GM18511 (cell line): ENCODE measurements at regions not wholly inside any gene's neighbourhood (a gene's known extent, or its start where the extent isn't known, plus 50 kb on each side); places are given as distances from the start of the nearest gene placed in this dataset.

Source experiments
- ATAC-seq: cut with Tn5 transposase; IDR thresholded peaks from one replicate; pipeline ENCODE4 v1.9.1; 2021; ENCODE audit warnings: mild to moderate bottlenecking, moderate library complexity; ENCODE audit not compliant: unreplicated experiment

GRCh38 chr9:105828171-105828570, 133.8 kb downstream of the TMEM38B start:
- ATAC-seq = no peak

- no peak for ATAC-seq
Measured at GRCh38 chr9:105828596-105829213, 134.4 kb downstream of the TMEM38B start.

DNA sequence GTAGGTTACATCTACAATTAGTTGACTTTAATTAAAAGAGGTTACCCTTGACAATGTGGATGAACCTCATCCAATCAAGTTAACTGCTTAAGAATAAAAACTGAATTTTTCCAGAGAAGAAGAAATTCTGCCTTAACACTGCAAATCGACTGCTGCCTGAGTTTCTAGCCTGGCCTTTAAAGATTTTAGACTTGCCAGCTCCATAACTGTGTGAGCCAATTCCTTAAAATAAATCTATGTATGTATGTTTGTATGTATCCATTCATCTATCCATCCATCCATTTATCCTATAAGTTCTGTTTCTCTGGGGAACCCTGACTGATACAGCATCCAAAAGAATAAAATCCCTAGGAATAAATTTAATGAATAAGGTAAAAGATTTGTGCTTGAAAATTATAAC, 136.1 kb downstream of the TMEM38B start:
- no peak for ATAC-seq

DNA sequence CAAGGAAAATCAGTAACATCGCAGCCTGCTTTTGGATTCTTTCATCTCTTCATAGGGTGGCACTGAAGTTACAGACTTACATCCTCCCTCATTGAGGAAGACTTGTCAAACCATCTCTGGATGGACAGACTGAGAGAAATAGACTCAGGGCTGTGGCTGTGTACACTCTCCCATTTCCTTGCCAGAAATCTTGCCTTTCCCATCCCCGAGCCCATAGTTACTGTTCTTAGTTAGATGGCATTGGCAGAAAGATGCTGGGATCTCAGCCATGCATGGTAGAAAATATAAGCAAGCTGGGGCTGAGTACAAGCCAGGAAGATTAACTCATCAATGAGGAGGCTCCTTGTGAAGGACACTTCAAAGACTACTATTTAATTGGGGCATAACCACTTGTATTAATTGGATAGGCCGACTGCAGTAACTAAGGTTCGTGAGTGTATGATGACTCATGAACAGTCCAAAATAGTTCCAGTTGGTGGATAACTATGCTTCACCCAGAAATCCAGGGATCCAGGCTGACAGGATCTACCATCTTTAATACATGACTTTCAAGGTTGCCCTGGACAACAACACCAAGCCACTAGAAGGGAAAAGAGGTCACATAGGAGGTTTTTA, 137.9 kb downstream of the TMEM38B start:
- ATAC-seq = no peak

GRCh38 chr9:105833271-105833975, 139.1 kb downstream of the TMEM38B start:
- no peak for ATAC-seq

GRCh38 chr9:105834404-105834803, 140.1 kb downstream of the TMEM38B start:
- no peak for ATAC-seq

GRCh38 chr9:105835721-105836120, 141.4 kb downstream of the TMEM38B start:
- ATAC-seq = no peak

DNA sequence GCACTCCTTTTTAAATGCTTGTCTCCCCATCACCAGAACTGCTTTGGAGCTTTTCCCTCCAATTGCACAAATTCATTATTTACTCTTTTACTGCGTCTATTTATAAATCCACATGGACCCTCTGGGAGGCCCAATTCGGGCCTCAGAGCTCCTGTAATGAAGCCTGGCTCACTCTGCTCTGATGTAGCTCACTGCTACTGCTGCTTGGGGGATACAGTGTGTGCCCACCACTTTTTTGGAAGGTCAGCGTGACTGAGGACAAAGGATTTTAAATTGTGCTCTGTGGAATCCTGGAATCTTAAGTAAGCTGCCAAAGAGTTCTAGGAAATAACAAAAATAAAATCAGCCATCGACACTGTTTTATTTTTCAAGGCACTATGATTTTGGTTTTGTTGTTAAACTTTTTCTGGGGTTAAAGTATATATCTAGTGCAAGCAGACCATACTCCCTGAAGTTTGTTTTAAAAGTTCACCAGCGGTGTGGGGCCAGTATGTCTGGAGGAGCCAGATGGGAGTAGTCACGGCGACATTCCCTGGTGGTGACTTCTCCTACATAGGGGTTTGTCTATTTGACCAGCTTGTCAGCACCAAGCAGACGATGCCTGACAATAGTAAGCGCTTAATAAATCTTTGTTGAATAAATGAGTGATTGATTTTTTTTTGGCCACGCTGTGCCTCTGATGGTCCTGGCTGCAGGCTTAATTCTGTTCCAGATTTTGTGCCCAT, 142.8 kb downstream of the TMEM38B start:
- ATAC-seq = no peak

DNA sequence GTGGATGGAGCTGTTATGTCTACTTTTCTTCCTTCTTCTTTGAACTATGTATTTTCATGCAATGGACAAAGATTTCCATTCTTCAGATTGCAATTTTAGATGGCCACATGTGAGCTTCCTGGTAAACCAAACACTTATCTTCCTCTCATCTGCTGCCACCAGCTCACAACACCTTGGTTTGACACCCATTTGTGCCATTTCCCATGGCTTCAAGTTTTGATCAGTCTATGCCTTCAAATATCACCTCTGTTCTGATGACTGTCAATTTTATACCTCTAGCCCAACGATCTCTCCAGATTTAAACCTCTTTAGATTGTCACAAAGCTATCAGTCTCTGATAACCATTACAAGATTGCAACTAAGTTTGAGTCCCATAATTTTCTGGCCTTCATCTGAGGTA, 147.2 kb downstream of the TMEM38B start:
- no peak for ATAC-seq

DNA sequence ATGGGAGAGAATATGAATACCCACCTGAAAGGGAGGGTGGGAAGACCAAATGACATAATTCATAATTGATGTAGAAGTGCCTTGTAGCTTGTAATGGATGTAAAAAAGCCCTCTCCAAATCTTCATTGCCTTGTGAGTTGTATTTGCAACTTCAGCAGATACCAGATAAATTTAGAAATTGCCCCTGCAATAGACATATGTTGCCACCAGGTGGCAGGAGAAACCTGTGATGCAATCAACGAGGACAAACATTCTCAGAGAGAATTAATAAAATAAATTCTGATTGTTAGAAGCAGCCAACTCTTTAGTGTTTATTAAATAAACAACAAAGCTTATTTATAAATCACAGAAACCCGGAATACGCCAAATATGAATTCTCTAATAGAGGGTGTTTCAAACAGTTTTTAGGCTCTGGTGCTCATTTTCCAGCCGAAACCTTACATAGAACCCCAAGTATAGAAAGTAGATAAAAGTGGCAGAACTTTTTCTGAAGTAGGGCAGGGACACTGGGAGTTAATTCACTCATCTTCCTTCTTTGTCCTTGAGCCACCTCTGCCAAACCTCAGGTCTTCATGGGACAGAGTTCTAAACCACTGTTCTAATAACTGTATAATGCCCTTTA, 147.8 kb downstream of the TMEM38B start:
- peak; percentile 63 for ATAC-seq

- no peak for ATAC-seq
Measured at GRCh38 chr9:105846825-105847224, 152.5 kb downstream of the TMEM38B start.

- ATAC-seq = no peak
Measured at GRCh38 chr9:105850852-105851500, 156.6 kb downstream of the TMEM38B start.

GRCh38 chr9:105854026-105854782, 159.9 kb downstream of the TMEM38B start:
- no peak for ATAC-seq

DNA sequence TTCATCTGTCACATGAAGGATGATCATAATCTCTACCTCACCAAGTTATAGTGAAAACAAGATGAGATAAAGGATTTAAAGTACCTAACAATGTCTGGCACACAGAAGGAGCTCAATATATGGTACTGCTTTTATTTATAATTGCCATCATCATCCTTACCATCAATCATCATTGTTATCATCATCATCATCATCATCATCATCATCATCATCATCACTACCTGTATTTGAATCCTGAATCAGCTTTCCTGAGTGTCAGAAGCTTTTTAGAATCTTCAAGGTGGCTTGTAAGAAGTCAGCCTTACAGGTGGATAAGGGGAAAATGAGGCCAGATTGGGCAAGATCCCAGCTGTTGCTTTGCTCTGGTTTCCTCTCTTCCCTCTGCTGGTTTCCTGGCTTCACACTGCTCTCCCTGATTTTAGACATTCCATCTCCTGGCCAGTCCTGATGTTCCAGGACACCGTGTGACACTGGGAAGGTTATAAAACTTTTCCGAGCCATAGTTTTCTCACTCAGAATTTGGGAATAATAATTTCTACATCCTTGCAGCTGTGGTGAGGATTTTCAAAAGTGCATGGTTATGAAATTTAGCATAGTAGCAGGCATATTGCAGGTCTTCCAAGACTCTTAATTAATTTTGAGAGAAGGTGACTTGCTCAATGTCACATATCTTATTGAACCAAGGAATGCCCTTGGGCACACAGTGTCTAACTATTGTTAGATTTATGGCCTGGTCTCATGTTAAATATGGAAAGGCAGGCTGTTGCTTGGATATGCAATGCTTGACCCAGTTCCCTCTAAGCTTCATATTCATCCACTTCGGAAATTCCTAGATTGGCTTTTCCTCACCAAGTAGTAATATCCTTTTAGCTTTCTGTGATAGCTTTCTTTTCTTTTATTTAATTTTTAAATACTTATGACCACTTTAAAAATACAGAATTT, 160.7 kb downstream of the TMEM38B start:
- ATAC-seq = no peak

- ATAC-seq = no peak
Measured at GRCh38 chr9:105855987-105856386, 161.6 kb downstream of the TMEM38B start.

GRCh38 chr9:105858006-105858690, 163.8 kb downstream of the TMEM38B start:
- ATAC-seq = peak; percentile 87

GRCh38 chr9:105858877-105859276, 164.5 kb downstream of the TMEM38B start:
- ATAC-seq = no peak

GRCh38 chr9:105859428-105860091, 165.2 kb downstream of the TMEM38B start:
- no peak for ATAC-seq
